Activated naive CD4-positive, alpha-beta T cell treated with anti-CD3 and anti-CD28 coated beads, Interleukin-2, amount 50 U/mL, for 24 hours (primary cell): ENCODE measurements at regions not wholly inside any gene's neighbourhood (a gene's known extent, or its start where the extent isn't known, plus 50 kb on each side); places are given as distances from the start of the nearest gene placed in this dataset.

Source experiments
- H3K27ac Mint-ChIP-seq: one replicate; pipeline ENCODE4 v1.8.0; 2021; ENCODE audit warnings: mild to moderate bottlenecking, mixed read lengths
- H3K27me3 Mint-ChIP-seq: one replicate; pipeline ENCODE4 v1.8.0; 2021; ENCODE audit warnings: mixed read lengths
- H3K36me3 Mint-ChIP-seq: one replicate; pipeline ENCODE4 v1.8.0; 2021; ENCODE audit warnings: mixed read lengths
- H3K4me1 Mint-ChIP-seq: one replicate; pipeline ENCODE4 v1.8.0; 2021; ENCODE audit warnings: mixed read lengths
- H3K4me3 Mint-ChIP-seq: one replicate; pipeline ENCODE4 v1.8.0; 2021; ENCODE audit warnings: mild to moderate bottlenecking, mixed read lengths
- H3K9me3 Mint-ChIP-seq: one replicate; pipeline ENCODE4 v1.8.0; 2021; ENCODE audit warnings: mixed read lengths

- H3K36me3 Mint-ChIP-seq = no peaks in the 10 kb centered on the region
- no peak overlapping the region for H3K27ac Mint-ChIP-seq
These were observed 98.7 kb downstream of the ERMARD start for GRCh38 chr6:169850154-169850553.

GRCh38 chr6:169849396-169849795, 98.0 kb downstream of the ERMARD start:
- no peaks in the 10 kb centered on the region for H3K36me3 Mint-ChIP-seq
- H3K9me3 Mint-ChIP-seq = no peaks in the 10 kb centered on the region
- no peak overlapping the region for H3K27ac Mint-ChIP-seq
- H3K4me3 Mint-ChIP-seq = no peak overlapping the region
- H3K4me1 Mint-ChIP-seq = no peaks in the 10 kb centered on the region
- H3K27me3 Mint-ChIP-seq = peaks cover under 1% of the 10 kb centered on the region

More at GRCh38 chr6:169850154-169850553, 98.7 kb downstream of the ERMARD start:
- Mint-ChIP-seq H3K4me1 (no peaks in the 10 kb centered on the region), H3K27me3 (no peaks in the 10 kb centered on the region), H3K4me3 (no peak overlapping the region), H3K9me3 (no peaks in the 10 kb centered on the region)

GRCh38 chr6:169848946-169849345, 97.5 kb downstream of the ERMARD start:
- H3K9me3 Mint-ChIP-seq = no peaks in the 10 kb centered on the region
- no peak overlapping the region for H3K4me3 Mint-ChIP-seq
- peaks cover 3% of the 10 kb centered on the region for H3K27me3 Mint-ChIP-seq
- no peaks in the 10 kb centered on the region for H3K4me1 Mint-ChIP-seq
- H3K36me3 Mint-ChIP-seq = no peaks in the 10 kb centered on the region
- H3K27ac Mint-ChIP-seq = no peak overlapping the region

GRCh38 chr6:169847901-169848311, 96.5 kb downstream of the ERMARD start:
- no peaks in the 10 kb centered on the region for H3K9me3 Mint-ChIP-seq
- no peak overlapping the region for H3K4me3 Mint-ChIP-seq
- H3K27ac Mint-ChIP-seq = no peak overlapping the region
- no peaks in the 10 kb centered on the region for H3K36me3 Mint-ChIP-seq
- no peaks in the 10 kb centered on the region for H3K4me1 Mint-ChIP-seq
- peaks cover 3% of the 10 kb centered on the region for H3K27me3 Mint-ChIP-seq

GRCh38 chr6:169847141-169847674, 95.8 kb downstream of the ERMARD start:
- Mint-ChIP-seq H3K4me1 (no peaks in the 10 kb centered on the region), H3K27ac (no peak overlapping the region), H3K27me3 (peaks cover 3% of the 10 kb centered on the region), H3K36me3 (no peaks in the 10 kb centered on the region), H3K4me3 (no peak overlapping the region), H3K9me3 (no peaks in the 10 kb centered on the region)

GRCh38 chr6:169846286-169847056, 95.0 kb downstream of the ERMARD start:
- Mint-ChIP-seq H3K27me3 (peaks cover 3% of the 10 kb centered on the region), H3K36me3 (no peaks in the 10 kb centered on the region), H3K4me3 (no peak overlapping the region), H3K27ac (no peak overlapping the region), H3K4me1 (no peaks in the 10 kb centered on the region), H3K9me3 (no peaks in the 10 kb centered on the region)

- Mint-ChIP-seq H3K9me3 (no peaks in the 10 kb centered on the region), H3K27ac (no peak overlapping the region), H3K36me3 (no peaks in the 10 kb centered on the region), H3K4me3 (no peak overlapping the region), H3K4me1 (no peaks in the 10 kb centered on the region), H3K27me3 (peaks cover 3% of the 10 kb centered on the region)
These were observed 94.2 kb downstream of the ERMARD start for GRCh38 chr6:169845426-169846285.

GRCh38 chr6:169844946-169845345, 93.5 kb downstream of the ERMARD start:
- H3K36me3 Mint-ChIP-seq = no peaks in the 10 kb centered on the region
- no peaks in the 10 kb centered on the region for H3K9me3 Mint-ChIP-seq
- H3K4me1 Mint-ChIP-seq = no peaks in the 10 kb centered on the region
- H3K27me3 Mint-ChIP-seq = peaks cover 3% of the 10 kb centered on the region
- no peak overlapping the region for H3K27ac Mint-ChIP-seq
- H3K4me3 Mint-ChIP-seq = no peak overlapping the region

- H3K9me3 Mint-ChIP-seq = no peaks in the 10 kb centered on the region
- no peaks in the 10 kb centered on the region for H3K4me1 Mint-ChIP-seq
- peaks cover 3% of the 10 kb centered on the region for H3K27me3 Mint-ChIP-seq
- no peak overlapping the region for H3K27ac Mint-ChIP-seq
- H3K36me3 Mint-ChIP-seq = no peaks in the 10 kb centered on the region
- no peak overlapping the region for H3K4me3 Mint-ChIP-seq
These were observed 92.6 kb downstream of the ERMARD start for GRCh38 chr6:169843991-169844390.

GRCh38 chr6:169843110-169843509, 91.7 kb downstream of the ERMARD start:
- no peaks in the 10 kb centered on the region for H3K4me1 Mint-ChIP-seq
- H3K27me3 Mint-ChIP-seq = peaks cover 5% of the 10 kb centered on the region
- H3K4me3 Mint-ChIP-seq = no peak overlapping the region
- H3K36me3 Mint-ChIP-seq = no peaks in the 10 kb centered on the region
- H3K9me3 Mint-ChIP-seq = no peaks in the 10 kb centered on the region
- H3K27ac Mint-ChIP-seq = no peak overlapping the region

GRCh38 chr6:169841907-169842606, 90.6 kb downstream of the ERMARD start:
- Mint-ChIP-seq H3K9me3 (no peaks in the 10 kb centered on the region), H3K4me1 (no peaks in the 10 kb centered on the region), H3K36me3 (no peaks in the 10 kb centered on the region), H3K27me3 (peaks cover 5% of the 10 kb centered on the region), H3K4me3 (no peak overlapping the region), H3K27ac (no peak overlapping the region)

GRCh38 chr6:169841251-169841650, 89.8 kb downstream of the ERMARD start:
- no peaks in the 10 kb centered on the region for H3K9me3 Mint-ChIP-seq
- H3K27me3 Mint-ChIP-seq = peaks cover 8% of the 10 kb centered on the region
- no peaks in the 10 kb centered on the region for H3K36me3 Mint-ChIP-seq
- H3K4me3 Mint-ChIP-seq = no peak overlapping the region
- no peaks in the 10 kb centered on the region for H3K4me1 Mint-ChIP-seq
- H3K27ac Mint-ChIP-seq = no peak overlapping the region

- Mint-ChIP-seq H3K4me1 (no peaks in the 10 kb centered on the region), H3K4me3 (no peak overlapping the region), H3K36me3 (no peaks in the 10 kb centered on the region), H3K9me3 (no peaks in the 10 kb centered on the region), H3K27ac (no peak overlapping the region), H3K27me3 (peaks cover 8% of the 10 kb centered on the region)
These were observed 88.6 kb downstream of the ERMARD start for GRCh38 chr6:169839898-169840631.

GRCh38 chr6:169839493-169839892, 88.1 kb downstream of the ERMARD start:
- peaks cover 8% of the 10 kb centered on the region for H3K27me3 Mint-ChIP-seq
- H3K4me3 Mint-ChIP-seq = no peak overlapping the region
- no peak overlapping the region for H3K27ac Mint-ChIP-seq
- no peaks in the 10 kb centered on the region for H3K36me3 Mint-ChIP-seq
- no peaks in the 10 kb centered on the region for H3K4me1 Mint-ChIP-seq
- no peaks in the 10 kb centered on the region for H3K9me3 Mint-ChIP-seq

GRCh38 chr6:169839029-169839481, 87.6 kb downstream of the ERMARD start:
- Mint-ChIP-seq H3K27ac (no peak overlapping the region), H3K4me3 (no peak overlapping the region), H3K4me1 (no peaks in the 10 kb centered on the region), H3K27me3 (peaks cover 5% of the 10 kb centered on the region), H3K36me3 (no peaks in the 10 kb centered on the region), H3K9me3 (no peaks in the 10 kb centered on the region)
